ENCODE measurements at regions not wholly inside any gene's neighbourhood (a gene's known extent, or its start where the extent isn't known, plus 50 kb on each side); places are given as distances from the start of the nearest gene placed in this dataset.

DNA sequence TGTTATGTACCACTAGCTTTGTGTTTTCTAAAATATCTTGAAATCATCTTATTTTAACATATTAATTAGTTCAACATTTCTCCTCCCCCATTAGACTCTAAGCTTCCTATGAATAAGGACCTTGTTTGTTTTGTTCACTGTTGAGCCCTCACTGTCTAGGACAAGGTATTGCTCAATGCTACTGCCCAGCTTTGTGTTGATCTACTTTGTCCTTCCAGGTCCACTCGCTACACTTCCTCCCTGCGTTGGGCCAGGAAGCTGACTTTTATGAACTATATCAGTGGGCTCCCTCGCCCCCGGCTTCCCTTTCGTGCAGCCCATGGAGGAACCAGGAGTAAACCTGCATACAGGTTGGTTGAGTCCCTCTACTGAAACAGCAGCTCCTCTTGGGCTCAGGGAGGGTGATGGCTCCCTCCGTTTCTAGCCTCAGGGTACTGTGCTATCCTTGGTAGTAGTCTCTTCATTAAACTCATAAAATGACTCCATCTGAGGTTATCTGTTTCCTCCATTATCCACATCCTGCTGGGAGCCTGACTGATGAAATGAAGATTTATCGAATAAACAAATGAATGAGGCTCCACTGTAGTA is 272.5 kb downstream of the CLIC5 start:
- intact Hi-C loops (cut with DNase I) = no loop called here
- WGBS = 94% methylated on average over 7 of the region's 7 CpGs
- H3K27ac ChIP-seq = no peak overlapping the region

DNA sequence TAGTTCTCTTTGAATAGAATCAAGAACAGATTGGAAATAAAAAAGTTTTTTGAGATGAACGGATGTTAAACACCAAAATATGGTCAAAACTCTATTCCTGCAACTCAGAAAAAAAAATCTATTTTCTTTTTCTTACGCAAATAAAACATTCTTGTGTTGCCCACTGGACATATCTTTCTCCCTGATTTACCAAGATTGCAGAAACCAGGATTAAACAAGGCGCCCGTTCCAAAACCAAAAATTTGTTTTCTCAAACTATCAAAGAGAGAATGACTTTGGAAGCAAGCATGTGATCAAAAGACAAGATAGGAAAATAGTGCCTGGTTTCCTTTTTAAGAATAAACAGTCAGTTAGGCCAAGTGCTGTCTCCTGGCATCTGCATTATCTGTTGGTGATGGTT is 273.1 kb downstream of the CLIC5 start:
- no peaks in the 10 kb centered on the region for H3K9me3 ChIP-seq
- WGBS = 51% methylated on average over 4 of the region's 4 CpGs
- H3K36me3 ChIP-seq = no peaks in the 10 kb centered on the region
- DNase-seq (ENCODE audit: low spot score) = no peak
- no peak overlapping the region for H3K4me3 ChIP-seq
- no peak overlapping the region for H3K27ac ChIP-seq
- no peaks in the 10 kb centered on the region for H3K27me3 ChIP-seq (replicated peaks; ENCODE audit: insufficient read depth)
- TF ChIP-seq POLR2AphosphoS5 (IDR thresholded peaks at IDR 0.05) (no peak), POLR2A (IDR thresholded peaks at IDR 0.05) (no peak)
- TF ChIP-seq, protein P1, sequence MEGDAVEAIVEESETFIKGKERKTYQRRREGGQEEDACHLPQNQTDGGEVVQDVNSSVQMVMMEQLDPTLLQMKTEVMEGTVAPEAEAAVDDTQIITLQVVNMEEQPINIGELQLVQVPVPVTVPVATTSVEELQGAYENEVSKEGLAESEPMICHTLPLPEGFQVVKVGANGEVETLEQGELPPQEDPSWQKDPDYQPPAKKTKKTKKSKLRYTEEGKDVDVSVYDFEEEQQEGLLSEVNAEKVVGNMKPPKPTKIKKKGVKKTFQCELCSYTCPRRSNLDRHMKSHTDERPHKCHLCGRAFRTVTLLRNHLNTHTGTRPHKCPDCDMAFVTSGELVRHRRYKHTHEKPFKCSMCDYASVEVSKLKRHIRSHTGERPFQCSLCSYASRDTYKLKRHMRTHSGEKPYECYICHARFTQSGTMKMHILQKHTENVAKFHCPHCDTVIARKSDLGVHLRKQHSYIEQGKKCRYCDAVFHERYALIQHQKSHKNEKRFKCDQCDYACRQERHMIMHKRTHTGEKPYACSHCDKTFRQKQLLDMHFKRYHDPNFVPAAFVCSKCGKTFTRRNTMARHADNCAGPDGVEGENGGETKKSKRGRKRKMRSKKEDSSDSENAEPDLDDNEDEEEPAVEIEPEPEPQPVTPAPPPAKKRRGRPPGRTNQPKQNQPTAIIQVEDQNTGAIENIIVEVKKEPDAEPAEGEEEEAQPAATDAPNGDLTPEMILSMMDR (IDR thresholded peaks at IDR 0.05) = no peak
- intact Hi-C loops (cut with DNase I) = no loop called here
- H3K4me1 ChIP-seq (replicated peaks) = no peaks in the 10 kb centered on the region

More for the DNA sequence above, 272.5 kb downstream of the CLIC5 start:
- TF ChIP-seq, protein P1 (IDR thresholded peaks at IDR 0.05) = no peak
- TF ChIP-seq POLR2AphosphoS5 (IDR thresholded peaks at IDR 0.05) (no peak), POLR2A (IDR thresholded peaks at IDR 0.05) (no peak)
- Histone ChIP-seq H3K36me3 (no peaks in the 10 kb centered on the region), H3K9me3 (no peaks in the 10 kb centered on the region), H3K27me3 (replicated peaks; ENCODE audit: insufficient read depth) (no peaks in the 10 kb centered on the region), H3K4me1 (replicated peaks) (no peaks in the 10 kb centered on the region), H3K4me3 (no peak overlapping the region)
- no peak for DNase-seq (ENCODE audit: low spot score)

DNA sequence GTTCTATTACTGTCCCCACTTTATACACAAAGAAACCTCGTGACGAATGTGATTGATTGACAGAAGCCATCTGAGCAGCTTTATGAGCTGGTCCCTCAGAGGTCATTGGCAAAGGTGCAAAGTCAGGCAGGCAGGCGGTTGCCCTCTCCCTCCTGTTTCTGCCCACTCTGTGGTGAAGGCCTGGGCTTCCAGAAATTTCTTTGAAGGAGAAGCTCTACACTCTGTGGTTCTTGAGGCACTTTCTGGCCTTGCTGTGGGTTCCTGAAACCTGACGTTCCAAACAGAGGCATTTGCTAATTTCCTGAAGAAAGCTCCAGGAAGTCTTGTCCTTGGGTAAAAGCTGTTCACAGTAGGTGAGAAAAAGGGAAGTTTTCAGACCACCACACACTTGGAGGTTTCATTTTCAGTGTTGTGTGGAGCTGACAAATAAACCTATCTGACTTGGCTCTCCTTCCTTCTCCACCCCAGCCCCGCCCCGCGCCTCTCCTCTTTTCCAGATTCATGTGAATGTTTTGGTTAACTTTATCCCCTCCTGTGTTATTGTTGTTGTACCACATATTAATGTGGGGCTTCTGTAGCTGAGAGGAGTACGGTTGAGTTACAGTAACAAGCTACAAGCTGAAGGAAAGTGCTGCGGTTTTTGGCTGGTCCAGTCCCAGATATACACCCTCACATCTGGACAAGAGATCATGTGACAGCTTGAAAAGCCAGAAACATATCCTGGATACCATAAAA is 274.1 kb downstream of the CLIC5 start:
- intact Hi-C loops (cut with DNase I) = no loop called here
- no peaks in the 10 kb centered on the region for H3K4me1 ChIP-seq (replicated peaks)
- no peak for DNase-seq (ENCODE audit: low spot score)
- no peak overlapping the region for H3K4me3 ChIP-seq
- no peaks in the 10 kb centered on the region for H3K27me3 ChIP-seq (replicated peaks; ENCODE audit: insufficient read depth)
- no peaks in the 10 kb centered on the region for H3K9me3 ChIP-seq
- H3K36me3 ChIP-seq = no peaks in the 10 kb centered on the region
- 36% methylated on average over 9 of the region's 9 CpGs for WGBS
- peak overlapping the region in 1 of 2 donors; percentile 43 for H3K27ac ChIP-seq
- TF ChIP-seq, protein P1 (IDR thresholded peaks at IDR 0.05) = no peak
- no peak for TF ChIP-seq POLR2AphosphoS5 (IDR thresholded peaks at IDR 0.05)
- TF ChIP-seq POLR2A (IDR thresholded peaks at IDR 0.05) = no peak

DNA sequence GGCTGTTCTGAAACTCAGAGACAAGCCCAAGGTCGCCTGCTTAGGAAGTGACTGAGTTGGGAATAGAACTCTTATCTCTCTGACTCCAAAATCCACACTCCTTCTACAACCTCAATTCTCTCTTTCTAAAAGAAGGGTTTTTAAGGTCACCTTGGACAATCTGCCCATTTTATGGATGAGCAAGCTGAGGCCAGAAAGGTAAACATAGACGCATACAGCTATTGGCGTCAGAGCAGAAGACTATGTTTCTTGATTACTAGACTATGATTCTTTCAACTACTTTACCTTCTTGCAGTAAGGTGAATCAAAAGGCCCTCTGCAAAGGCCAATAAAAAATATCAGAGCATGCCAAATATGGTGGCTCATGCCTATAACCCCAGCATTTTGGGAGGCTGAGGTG is 276.6 kb downstream of the CLIC5 start:
- no peaks in the 10 kb centered on the region for H3K9me3 ChIP-seq
- TF ChIP-seq, protein P1 (IDR thresholded peaks at IDR 0.05) = no peak
- no peaks in the 10 kb centered on the region for H3K4me1 ChIP-seq (replicated peaks)
- WGBS = 93% methylated on average over 3 of the region's 3 CpGs
- no peaks in the 10 kb centered on the region for H3K36me3 ChIP-seq
- no peak overlapping the region for H3K4me3 ChIP-seq
- no peaks in the 10 kb centered on the region for H3K27me3 ChIP-seq (replicated peaks; ENCODE audit: insufficient read depth)
- H3K27ac ChIP-seq = no peak overlapping the region
- DNase-seq (ENCODE audit: low spot score) = no peak
- intact Hi-C loops (cut with DNase I) = no loop called here

DNA sequence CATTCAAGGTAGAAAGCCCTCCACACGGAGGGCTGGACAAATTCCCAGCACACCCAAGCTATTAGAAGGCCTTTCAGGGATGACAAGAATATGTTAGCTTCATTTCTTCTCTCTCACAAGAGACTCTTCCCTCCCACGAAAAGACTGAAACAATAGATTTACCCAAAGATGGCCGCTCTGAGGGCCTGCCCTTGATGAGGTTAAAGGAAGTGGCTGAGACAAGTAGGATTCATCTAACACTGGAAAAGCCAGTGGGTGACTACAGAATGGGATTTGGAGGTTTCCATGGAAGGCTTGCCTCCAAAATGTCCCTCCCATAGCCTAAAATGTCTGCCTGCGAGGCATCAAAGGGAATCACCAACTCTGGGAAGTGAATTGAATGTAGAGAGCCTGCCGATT is 277.6 kb downstream of the CLIC5 start:
- 86% methylated on average over 5 of the region's 5 CpGs for WGBS
- Histone ChIP-seq H3K9me3 (no peaks in the 10 kb centered on the region), H3K36me3 (no peaks in the 10 kb centered on the region), H3K4me3 (no peak overlapping the region), H3K27me3 (replicated peaks; ENCODE audit: insufficient read depth) (no peaks in the 10 kb centered on the region), H3K27ac (no peak overlapping the region), H3K4me1 (replicated peaks) (no peaks in the 10 kb centered on the region)
- TF ChIP-seq, protein P1 (IDR thresholded peaks at IDR 0.05) = no peak
- TF ChIP-seq POLR2AphosphoS5 (IDR thresholded peaks at IDR 0.05) (no peak), POLR2A (IDR thresholded peaks at IDR 0.05) (no peak)
- no peak for DNase-seq (ENCODE audit: low spot score)
- intact Hi-C loops (cut with DNase I) = no loop called here

Measured in prostate gland (tissue), 2 donors.